Lower lobe of right lung (tissue), 2 donors: ENCODE measurements at regions not wholly inside any gene's neighbourhood (a gene's known extent, or its start where the extent isn't known, plus 50 kb on each side); places are given as distances from the start of the nearest gene placed in this dataset.

ENCODE experiments used
- ATAC-seq, 2 donors: fragments of 200-7000 bp; cut with Tn5 transposase; one replicate each; pipeline ENCODE4 v1.9.1; 2020 to 2022; ENCODE audit warnings: mild to moderate bottlenecking in 2 of 2, moderate library complexity in 2 of 2
- DNase-seq: peaks from one replicate; pipeline ENCODE4 v3.0.0-alpha.2; 2020
- H3K27ac ChIP-seq: fragments of 200-600 bp; one replicate; pipeline ENCODE4 v1.8.0; 2022
- H3K27me3 ChIP-seq: fragments of 200-600 bp; one replicate; pipeline ENCODE4 v1.8.0; 2022; ENCODE audit warnings: low read depth
- H3K36me3 ChIP-seq: fragments of 200-600 bp; one replicate; pipeline ENCODE4 v1.8.0; 2022; ENCODE audit warnings: mild to moderate bottlenecking
- H3K4me1 ChIP-seq: fragments of 200-600 bp; one replicate; pipeline ENCODE4 v1.8.0; 2022
- H3K4me3 ChIP-seq: fragments of 200-600 bp; one replicate; pipeline ENCODE4 v1.8.0; 2022; ENCODE audit warnings: mild to moderate bottlenecking
- H3K9me3 ChIP-seq: fragments of 200-600 bp; one replicate; pipeline ENCODE4 v1.8.0; 2022
- CTCF ChIP-seq: fragments of 200-600 bp; IDR thresholded peaks from one replicate; pipeline ENCODE4 v1.8.0; 2022; ENCODE audit warnings: antibody characterized with exemption, mild to moderate bottlenecking
- intact Hi-C: fragments of 100-400 bp; cut with DNase I; formaldehyde crosslinking; loops from one replicate; pipeline ENCODE4 v1.11.0; 2022
- donor health status: DM: no; HTN: yes; CAD: no; lungs with severe emphysema.

GRCh38 chr1:201758499-201759050, 70.4 kb upstream of the IPO9 start:
- H3K36me3 ChIP-seq, result no peaks in the 10 kb centered on the region
- no peaks in the 10 kb centered on the region for H3K27me3 ChIP-seq
- intact Hi-C loops, result no loop called here
- H3K27ac ChIP-seq, result no peak overlapping the region
- H3K4me3 ChIP-seq, result no peak overlapping the region
- no peak for DNase-seq
- ATAC-seq, result no peak
- H3K9me3 ChIP-seq, result no peaks in the 10 kb centered on the region
- TF ChIP-seq CTCF, result no peak
- peaks cover 35% of the 10 kb centered on the region for H3K4me1 ChIP-seq

DNA sequence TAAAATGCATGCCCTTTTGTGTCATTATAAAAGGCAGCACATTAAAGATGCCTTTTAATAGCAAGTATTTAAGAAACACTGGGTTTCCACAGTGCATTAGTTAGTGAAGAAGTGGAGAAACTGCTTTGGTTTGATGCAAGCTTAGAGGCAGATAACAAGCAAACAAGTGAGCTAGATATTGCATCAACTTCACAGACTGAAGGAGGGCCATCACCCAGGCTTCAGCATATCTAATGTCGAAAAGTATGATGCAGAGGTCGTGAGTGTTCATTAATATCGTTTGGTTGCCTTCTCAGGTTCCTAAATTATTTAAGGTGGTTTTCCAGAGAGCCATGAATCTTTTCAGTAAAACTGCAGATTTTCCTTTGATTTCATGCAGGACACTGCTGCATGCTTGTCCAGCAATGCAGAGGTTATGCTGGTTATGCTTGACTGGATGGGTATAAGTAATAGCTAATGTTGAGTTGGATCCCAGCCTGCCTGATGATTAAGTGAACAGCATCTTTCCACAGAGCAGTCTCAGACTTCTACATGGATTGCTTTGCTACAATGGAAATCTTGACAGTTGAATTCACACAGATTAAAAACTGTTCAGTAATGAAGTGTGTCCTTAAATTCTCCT, 69.7 kb upstream of the IPO9 start:
- ATAC-seq, result no peak
- no peak for TF ChIP-seq CTCF
- intact Hi-C loops, result no loop called here
- no peaks in the 10 kb centered on the region for H3K36me3 ChIP-seq
- no peak overlapping the region for H3K27ac ChIP-seq
- peaks cover 28% of the 10 kb centered on the region for H3K4me1 ChIP-seq
- no peaks in the 10 kb centered on the region for H3K9me3 ChIP-seq
- no peak for DNase-seq
- H3K27me3 ChIP-seq, result no peaks in the 10 kb centered on the region
- H3K4me3 ChIP-seq, result no peak overlapping the region

DNA sequence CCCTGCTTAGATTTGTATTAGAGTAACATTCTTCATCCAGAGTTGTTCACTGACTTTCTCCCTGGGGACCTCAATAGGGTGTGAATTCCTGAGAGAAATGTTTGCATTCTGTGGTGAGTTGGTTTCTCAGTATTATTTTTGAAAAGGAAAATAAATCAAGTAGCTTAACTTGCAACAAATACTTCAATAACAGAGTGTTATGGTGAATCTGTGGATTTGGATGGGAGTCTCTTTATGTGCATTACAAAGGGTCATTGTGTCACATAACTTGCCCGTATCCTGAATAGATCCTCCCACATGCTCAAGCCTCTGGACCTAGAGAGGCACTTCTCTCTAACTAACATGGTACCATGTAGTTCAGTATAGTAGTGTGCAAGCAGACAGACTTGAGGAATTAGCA, 68.4 kb upstream of the IPO9 start:
- Histone ChIP-seq H3K27me3 (no peaks in the 10 kb centered on the region), H3K9me3 (no peaks in the 10 kb centered on the region), H3K4me3 (no peak overlapping the region), H3K27ac (no peak overlapping the region), H3K4me1 (peaks cover 24% of the 10 kb centered on the region), H3K36me3 (no peaks in the 10 kb centered on the region)
- no peak for ATAC-seq
- no peak for DNase-seq
- intact Hi-C loops, result no loop called here
- TF ChIP-seq CTCF, result no peak

- Histone ChIP-seq H3K27ac (no peak overlapping the region), H3K36me3 (no peaks in the 10 kb centered on the region), H3K27me3 (no peaks in the 10 kb centered on the region), H3K4me3 (no peak overlapping the region), H3K4me1 (peaks cover 17% of the 10 kb centered on the region), H3K9me3 (no peaks in the 10 kb centered on the region)
- ATAC-seq (no peak), DNase-seq (no peak)
- intact Hi-C loops, result no loop called here
- no peak for TF ChIP-seq CTCF
These were observed 67.8 kb upstream of the IPO9 start for GRCh38 chr1:201761178-201761577.

DNA sequence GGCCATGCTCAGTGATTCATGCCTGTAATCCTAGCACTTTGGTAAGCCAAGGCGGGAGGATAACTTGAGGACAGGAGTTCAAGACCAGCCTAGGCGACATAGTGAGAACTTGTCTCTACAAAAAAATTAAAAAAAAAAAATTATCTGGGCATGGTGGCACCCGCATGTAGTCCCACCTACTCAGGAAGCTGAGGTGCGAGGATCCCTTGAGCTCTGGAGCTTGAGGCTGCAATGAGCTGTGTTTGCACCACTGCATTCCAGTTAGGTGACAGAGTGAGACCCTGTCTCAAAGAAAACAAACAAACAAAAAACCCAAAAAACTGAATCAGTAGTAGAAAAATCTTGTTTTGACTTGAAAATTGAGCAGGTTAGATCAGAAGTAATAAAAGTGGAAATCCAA, 67.1 kb upstream of the IPO9 start:
- Histone ChIP-seq H3K36me3 (no peaks in the 10 kb centered on the region), H3K4me1 (peaks cover 13% of the 10 kb centered on the region), H3K9me3 (no peaks in the 10 kb centered on the region), H3K27ac (no peak overlapping the region), H3K27me3 (no peaks in the 10 kb centered on the region), H3K4me3 (no peak overlapping the region)
- intact Hi-C loops, result no loop called here
- ATAC-seq, result no peak
- DNase-seq, result no peak
- TF ChIP-seq CTCF, result no peak
